Esophagus squamous epithelium (tissue), 4 donors: ENCODE measurements at regions not wholly inside any gene's neighbourhood (a gene's known extent, or its start where the extent isn't known, plus 50 kb on each side); places are given as distances from the start of the nearest gene placed in this dataset.

Experiments
- CTCF ChIP-seq, 6 experiments: fragments of 450-650 bp in 4 of 6; fragments of 200-600 bp in 2 of 6; sonication (generic) in 2 of 6; IDR thresholded peaks; one replicate each; pipeline ENCODE4 v1.5.1; 2016 to 2019; ENCODE audit warnings: antibody characterized with exemption in 6 of 6, mild to moderate bottlenecking in 4 of 6, moderate library complexity in 4 of 6
- POLR2A ChIP-seq, 4 donors: fragments of 450-650 bp; IDR thresholded peaks; one replicate each; pipeline ENCODE4 v1.6.1; 2017; ENCODE audit warnings: antibody characterized with exemption in 4 of 4, mild to moderate bottlenecking in 4 of 4, moderate library complexity in 3 of 4

GRCh38 chr7:153440715-153441114 is 611.5 kb upstream of the DPP6 start:
- TF ChIP-seq CTCF (IDR thresholded peaks at IDR 0.05), result no peak
- TF ChIP-seq POLR2A (IDR thresholded peaks at IDR 0.05), result no peak
